HCT116 (cell line): ENCODE measurements at regions not wholly inside any gene's neighbourhood (a gene's known extent, or its start where the extent isn't known, plus 50 kb on each side); places are given as distances from the start of the nearest gene placed in this dataset.

Experiments
- ATAC-seq: fragments of 200-7000 bp; cut with Tn5 transposase; 2 replicates; pipeline ENCODE4 v1.9.1; 2020; ENCODE audit warnings: mild to moderate bottlenecking, moderate library complexity
- BruUV-seq: library from RNA; stranded (reverse); fragments of 400-500 nt; replicated peaks from 2 replicates; lab custom pipeline; 2021; lab: Mats Ljungman, UMichigan
- CTCF ChIA-PET: fragments of 300-600 bp; sonication (Branson Sonifier 250); formaldehyde crosslinking; loops from one replicate; lab custom pipeline; 2021; ENCODE audit warnings: antibody characterized with exemption; lab: Charles Lee
- POLR2A ChIA-PET: fragments of 300-600, 350-600 bp; sonication (Branson Sonifier 250); formaldehyde crosslinking; loops from one replicate; lab custom pipeline; 2021; ENCODE audit warnings: antibody characterized with exemption; lab: Charles Lee
- RAD21 ChIA-PET, 2 experiments: fragments of 300-600 bp; sonication (Branson Sonifier 250); formaldehyde crosslinking; loops; one replicate each; lab custom pipeline; 2023; ENCODE audit warnings: low total read pairs in 2 of 2; ENCODE audit not compliant: uncharacterized antibody in 2 of 2, unreplicated experiment in 2 of 2, low non-redundant PET in 1 of 2; lab: Charles Lee
- DNase-seq: peaks from one replicate; pipeline ENCODE4 v3.0.0-alpha.2; 2010; ENCODE audit warnings: low read depth, low spot score
- H2AFZ ChIP-seq: fragments of 200-600 bp; shearing (Covaris generic), sonication (generic); 2 replicates; pipeline ENCODE4 v1.6.1; 2017; ENCODE audit warnings: low read depth, mixed run types, mixed read lengths, antibody characterized with exemption, low read length; ENCODE audit not compliant: poor library complexity, severe bottlenecking
- H3K27ac ChIP-seq: 2 replicates; pipeline ENCODE4 v1.5.1; 2012; ENCODE audit warnings: low read depth, low read length
- H3K27me3 ChIP-seq: fragments of 200-600 bp; sonication (generic); 2 replicates; pipeline ENCODE4 v1.6.1; 2016; ENCODE audit warnings: mixed run types, low read length, mixed read lengths; ENCODE audit not compliant: insufficient read depth
- H3K36me3 ChIP-seq, 2 experiments: fragments of 200-500 bp in 1 of 2; fragments of 200-600 bp in 1 of 2; sonication (Bioruptor generic) in 1 of 2; sonication (generic) in 1 of 2; 2 replicates each; pipeline versions ENCODE4 v1.5.1 to v1.6.1; 2014 to 2016; ENCODE audit warnings: low read length in 2 of 2, inconsistent platforms in 1 of 2, mixed read lengths in 1 of 2, mixed run types in 1 of 2; ENCODE audit not compliant: insufficient read depth in 2 of 2, control insufficient read depth in 1 of 2
- H3K4me1 ChIP-seq, 2 experiments: fragments of 200-600 bp in 1 of 2; sonication (generic) in 1 of 2; 2 replicates each; pipeline versions ENCODE4 v1.5.1 to v1.6.1; 2012 to 2017; ENCODE audit warnings: low read length in 2 of 2, inconsistent platforms in 1 of 2, mild to moderate bottlenecking in 1 of 2, mixed read lengths in 1 of 2, mixed run types in 1 of 2, moderate library complexity in 1 of 2; ENCODE audit not compliant: insufficient read depth in 2 of 2, control insufficient read depth in 1 of 2
- H3K4me2 ChIP-seq: fragments of 200-600 bp; sonication (generic); 2 replicates; pipeline ENCODE4 v1.6.1; 2017; ENCODE audit warnings: mixed run types, low read length, mixed read lengths
- H3K4me3 ChIP-seq, 2 experiments: fragments of 200-600 bp in 1 of 2; sonication (generic) in 1 of 2; replicated peaks in 1 of 2; 2 replicates each; pipeline ENCODE4 v1.5.1; 2011 to 2016; ENCODE audit warnings: low read length in 2 of 2, control low read depth in 1 of 2, low read depth in 1 of 2, mild to moderate bottlenecking in 1 of 2, mixed read lengths in 1 of 2, mixed run types in 1 of 2
- H3K79me2 ChIP-seq: fragments of 200-600 bp; sonication (generic); 2 replicates; pipeline ENCODE4 v1.6.1; 2017; ENCODE audit warnings: mild to moderate bottlenecking, mixed run types, low read length, moderate library complexity, mixed read lengths; ENCODE audit not compliant: insufficient read depth
- H3K9ac ChIP-seq: fragments of 200-600 bp; sonication (generic); 2 replicates; pipeline ENCODE4 v1.6.1; 2016; ENCODE audit warnings: low read length, mixed read lengths
- H3K9me2 ChIP-seq: fragments of 200-600 bp; sonication (generic), shearing (Covaris generic); 2 replicates; pipeline ENCODE4 v1.6.1; 2017; ENCODE audit warnings: mixed run types, mild to moderate bottlenecking, moderate library complexity; ENCODE audit not compliant: insufficient read depth
- H3K9me3 ChIP-seq, 2 experiments: fragments of 200-500 bp in 1 of 2; fragments of 200-600 bp in 1 of 2; sonication (Bioruptor generic) in 1 of 2; sonication (generic) in 1 of 2; 2 replicates each; pipeline ENCODE4 v1.6.1; 2014 to 2017; ENCODE audit warnings: low read length in 2 of 2, mixed read lengths in 2 of 2, inconsistent platforms in 1 of 2, low read depth in 1 of 2, mild to moderate bottlenecking in 1 of 2, mixed run types in 1 of 2, moderate library complexity in 1 of 2; ENCODE audit not compliant: control insufficient read depth in 1 of 2, insufficient read depth in 1 of 2
- H4K20me1 ChIP-seq: fragments of 200-600 bp; sonication (generic), shearing (Covaris generic); 2 replicates; pipeline ENCODE4 v1.6.1; 2017; ENCODE audit warnings: mixed run types, mild to moderate bottlenecking, moderate library complexity; ENCODE audit not compliant: insufficient read depth
- ATF3 ChIP-seq: IDR thresholded peaks from 2 replicates; pipeline ENCODE4 v1.6.1; 2012
- CBX3 ChIP-seq: IDR thresholded peaks from 2 replicates; pipeline ENCODE4 v1.6.1; 2012; ENCODE audit warnings: low read depth
- CEBPB ChIP-seq: IDR thresholded peaks from 2 replicates; pipeline ENCODE4 v1.6.1; 2012; ENCODE audit warnings: low read depth
- POLR2A ChIP-seq: IDR thresholded peaks from 2 replicates; pipeline ENCODE4 v1.7.0; 2011; ENCODE audit warnings: borderline replicate concordance; ENCODE audit not compliant: insufficient read depth, insufficient read length; ENCODE audit errors: extremely low read depth
- POLR2AphosphoS5 ChIP-seq: IDR thresholded peaks from 2 replicates; pipeline ENCODE4 v1.6.1; 2011; ENCODE audit warnings: mild to moderate bottlenecking, low read depth, low read length, moderate library complexity
- SIN3A ChIP-seq: IDR thresholded peaks from 2 replicates; pipeline ENCODE4 v1.6.1; 2012; ENCODE audit warnings: low read depth
- SRF ChIP-seq: IDR thresholded peaks from 2 replicates; pipeline ENCODE4 v1.6.1; 2012; ENCODE audit warnings: low read depth
- YY1 ChIP-seq: IDR thresholded peaks from 2 replicates; pipeline ENCODE4 v1.6.1; 2011; ENCODE audit warnings: low read length, low read depth, moderate library complexity, mild to moderate bottlenecking; ENCODE audit not compliant: insufficient replicate concordance; ENCODE audit errors: extremely low read depth
- ZBTB33 ChIP-seq: IDR thresholded peaks from 2 replicates; pipeline ENCODE4 v1.6.1; 2011; ENCODE audit warnings: mild to moderate bottlenecking, low read length, moderate library complexity; ENCODE audit not compliant: insufficient replicate concordance; ENCODE audit errors: extremely low read depth
- ZNF274 ChIP-seq: fragments of 200-500 bp; sonication (Bioruptor generic); IDR thresholded peaks from 2 replicates; pipeline ENCODE4 v1.6.1; 2014; ENCODE audit warnings: mild to moderate bottlenecking, low read depth, low read length, inconsistent platforms
- intact Hi-C: fragments of 100-400 bp; cut with micrococcal nuclease; formaldehyde crosslinking; loops from 2 replicates; pipeline ENCODE4 v1.10.0; 2022
- TF ChIP-seq, protein P1 (sequence below): IDR thresholded peaks from 2 replicates; pipeline ENCODE4 v1.6.1; 2012

GRCh38 chr10:122749886-122750285, 50.2 kb upstream of the C10orf120 start:
- H3K9me2 ChIP-seq: no peaks in the 10 kb centered on the region
- H3K9ac ChIP-seq: no peak overlapping the region
- peaks cover 50% of the 10 kb centered on the region for H3K27me3 ChIP-seq
- intact Hi-C loops: no loop called here
- H4K20me1 ChIP-seq: no peaks in the 10 kb centered on the region
- H3K79me2 ChIP-seq: no peaks in the 10 kb centered on the region
- no peak overlapping the region for H3K4me2 ChIP-seq
- no peak overlapping the region for H3K27ac ChIP-seq
- POLR2A ChIA-PET: no interaction called here
- H3K9me3 ChIP-seq: no peaks in the 10 kb centered on the region
- no TSS peak for BruUV-seq
- ATAC-seq: no peak
- RAD21 ChIA-PET: no interaction called here
- no peaks in the 10 kb centered on the region for H3K36me3 ChIP-seq
- H3K4me3 ChIP-seq: no peak overlapping the region
- TF ChIP-seq YY1: no peak
- no peak for TF ChIP-seq ATF3
- no peak for TF ChIP-seq SRF
- TF ChIP-seq ZNF274: no peak
- no peak for TF ChIP-seq CBX3
- TF ChIP-seq, protein P1, sequence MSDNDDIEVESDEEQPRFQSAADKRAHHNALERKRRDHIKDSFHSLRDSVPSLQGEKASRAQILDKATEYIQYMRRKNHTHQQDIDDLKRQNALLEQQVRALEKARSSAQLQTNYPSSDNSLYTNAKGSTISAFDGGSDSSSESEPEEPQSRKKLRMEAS: no peak
- no peak for TF ChIP-seq CEBPB
- no peak for TF ChIP-seq ZBTB33
- TF ChIP-seq POLR2A: no peak
- no peak for TF ChIP-seq SIN3A
- no peak for TF ChIP-seq POLR2AphosphoS5
- H2AFZ ChIP-seq: no peak overlapping the region
- CTCF ChIA-PET: no interaction called here
- no peak for DNase-seq
- H3K4me1 ChIP-seq: no peaks in the 10 kb centered on the region
